ENCODE measurements at regions not wholly inside any gene's neighbourhood (a gene's known extent, or its start where the extent isn't known, plus 50 kb on each side); places are given as distances from the start of the nearest gene placed in this dataset.

GRCh38 chr6:15088904-15089568 is 156.8 kb upstream of the JARID2 start:
- TF ChIP-seq POLR2AphosphoS5 (IDR thresholded peaks at IDR 0.05; ENCODE audit: low read depth) (no peak), EZH2 (IDR thresholded peaks at IDR 0.05; ENCODE audit: low read depth, unreplicated experiment) (no peak), EZH2phosphoT487 (IDR thresholded peaks at IDR 0.05; ENCODE audit: unreplicated experiment) (no peak), JUNB (IDR thresholded peaks at IDR 0.05; ENCODE audit: unreplicated experiment) (no peak), CREB1 (CRISPR knock-in tag; IDR thresholded peaks at IDR 0.05; ENCODE audit: low read depth) (no peak), ZNF114 (CRISPR knock-in tag; IDR thresholded peaks at IDR 0.05) (no peak)
- TF ChIP-seq, protein P1, sequence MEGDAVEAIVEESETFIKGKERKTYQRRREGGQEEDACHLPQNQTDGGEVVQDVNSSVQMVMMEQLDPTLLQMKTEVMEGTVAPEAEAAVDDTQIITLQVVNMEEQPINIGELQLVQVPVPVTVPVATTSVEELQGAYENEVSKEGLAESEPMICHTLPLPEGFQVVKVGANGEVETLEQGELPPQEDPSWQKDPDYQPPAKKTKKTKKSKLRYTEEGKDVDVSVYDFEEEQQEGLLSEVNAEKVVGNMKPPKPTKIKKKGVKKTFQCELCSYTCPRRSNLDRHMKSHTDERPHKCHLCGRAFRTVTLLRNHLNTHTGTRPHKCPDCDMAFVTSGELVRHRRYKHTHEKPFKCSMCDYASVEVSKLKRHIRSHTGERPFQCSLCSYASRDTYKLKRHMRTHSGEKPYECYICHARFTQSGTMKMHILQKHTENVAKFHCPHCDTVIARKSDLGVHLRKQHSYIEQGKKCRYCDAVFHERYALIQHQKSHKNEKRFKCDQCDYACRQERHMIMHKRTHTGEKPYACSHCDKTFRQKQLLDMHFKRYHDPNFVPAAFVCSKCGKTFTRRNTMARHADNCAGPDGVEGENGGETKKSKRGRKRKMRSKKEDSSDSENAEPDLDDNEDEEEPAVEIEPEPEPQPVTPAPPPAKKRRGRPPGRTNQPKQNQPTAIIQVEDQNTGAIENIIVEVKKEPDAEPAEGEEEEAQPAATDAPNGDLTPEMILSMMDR (conservative IDR thresholded peaks at IDR 0.05; ENCODE audit: low read depth in 2 of 2): no peak
- TF ChIP-seq, protein P2, sequence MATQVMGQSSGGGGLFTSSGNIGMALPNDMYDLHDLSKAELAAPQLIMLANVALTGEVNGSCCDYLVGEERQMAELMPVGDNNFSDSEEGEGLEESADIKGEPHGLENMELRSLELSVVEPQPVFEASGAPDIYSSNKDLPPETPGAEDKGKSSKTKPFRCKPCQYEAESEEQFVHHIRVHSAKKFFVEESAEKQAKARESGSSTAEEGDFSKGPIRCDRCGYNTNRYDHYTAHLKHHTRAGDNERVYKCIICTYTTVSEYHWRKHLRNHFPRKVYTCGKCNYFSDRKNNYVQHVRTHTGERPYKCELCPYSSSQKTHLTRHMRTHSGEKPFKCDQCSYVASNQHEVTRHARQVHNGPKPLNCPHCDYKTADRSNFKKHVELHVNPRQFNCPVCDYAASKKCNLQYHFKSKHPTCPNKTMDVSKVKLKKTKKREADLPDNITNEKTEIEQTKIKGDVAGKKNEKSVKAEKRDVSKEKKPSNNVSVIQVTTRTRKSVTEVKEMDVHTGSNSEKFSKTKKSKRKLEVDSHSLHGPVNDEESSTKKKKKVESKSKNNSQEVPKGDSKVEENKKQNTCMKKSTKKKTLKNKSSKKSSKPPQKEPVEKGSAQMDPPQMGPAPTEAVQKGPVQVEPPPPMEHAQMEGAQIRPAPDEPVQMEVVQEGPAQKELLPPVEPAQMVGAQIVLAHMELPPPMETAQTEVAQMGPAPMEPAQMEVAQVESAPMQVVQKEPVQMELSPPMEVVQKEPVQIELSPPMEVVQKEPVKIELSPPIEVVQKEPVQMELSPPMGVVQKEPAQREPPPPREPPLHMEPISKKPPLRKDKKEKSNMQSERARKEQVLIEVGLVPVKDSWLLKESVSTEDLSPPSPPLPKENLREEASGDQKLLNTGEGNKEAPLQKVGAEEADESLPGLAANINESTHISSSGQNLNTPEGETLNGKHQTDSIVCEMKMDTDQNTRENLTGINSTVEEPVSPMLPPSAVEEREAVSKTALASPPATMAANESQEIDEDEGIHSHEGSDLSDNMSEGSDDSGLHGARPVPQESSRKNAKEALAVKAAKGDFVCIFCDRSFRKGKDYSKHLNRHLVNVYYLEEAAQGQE (IDR thresholded peaks at IDR 0.05; ENCODE audit: unreplicated experiment): no peak
- TF ChIP-seq, protein P3, sequence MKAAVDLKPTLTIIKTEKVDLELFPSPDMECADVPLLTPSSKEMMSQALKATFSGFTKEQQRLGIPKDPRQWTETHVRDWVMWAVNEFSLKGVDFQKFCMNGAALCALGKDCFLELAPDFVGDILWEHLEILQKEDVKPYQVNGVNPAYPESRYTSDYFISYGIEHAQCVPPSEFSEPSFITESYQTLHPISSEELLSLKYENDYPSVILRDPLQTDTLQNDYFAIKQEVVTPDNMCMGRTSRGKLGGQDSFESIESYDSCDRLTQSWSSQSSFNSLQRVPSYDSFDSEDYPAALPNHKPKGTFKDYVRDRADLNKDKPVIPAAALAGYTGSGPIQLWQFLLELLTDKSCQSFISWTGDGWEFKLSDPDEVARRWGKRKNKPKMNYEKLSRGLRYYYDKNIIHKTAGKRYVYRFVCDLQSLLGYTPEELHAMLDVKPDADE (IDR thresholded peaks at IDR 0.05): no peak
